ENCODE measurements at regions not wholly inside any gene's neighbourhood (a gene's known extent, or its start where the extent isn't known, plus 50 kb on each side); places are given as distances from the start of the nearest gene placed in this dataset.
"Not testable (repeated sequence)": the region's sequence is repeated elsewhere in the genome, so short reads cannot be mapped to it uniquely, and the experiment has no call there.

DNA sequence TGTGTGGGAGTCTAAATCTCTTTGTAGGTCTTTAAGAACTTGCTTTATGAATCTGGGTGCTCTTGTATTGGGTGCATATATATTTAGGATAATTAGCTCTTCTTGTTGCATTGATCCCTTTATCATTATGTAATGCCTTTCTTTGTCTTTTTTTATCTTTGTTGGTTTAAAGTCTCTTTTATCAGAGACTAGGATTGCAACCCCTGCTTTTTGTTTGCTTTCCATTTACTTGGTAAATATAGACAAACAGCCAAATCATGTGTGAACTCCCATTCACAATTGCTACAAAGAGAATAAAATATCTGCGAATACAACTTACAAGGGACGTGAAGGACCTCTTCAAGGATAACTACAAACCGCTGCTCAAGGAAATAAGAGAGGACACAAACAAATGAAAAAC, 198.2 kb upstream of the APCDD1 start:
- DNase-seq, result not testable (repeated sequence)

DNA sequence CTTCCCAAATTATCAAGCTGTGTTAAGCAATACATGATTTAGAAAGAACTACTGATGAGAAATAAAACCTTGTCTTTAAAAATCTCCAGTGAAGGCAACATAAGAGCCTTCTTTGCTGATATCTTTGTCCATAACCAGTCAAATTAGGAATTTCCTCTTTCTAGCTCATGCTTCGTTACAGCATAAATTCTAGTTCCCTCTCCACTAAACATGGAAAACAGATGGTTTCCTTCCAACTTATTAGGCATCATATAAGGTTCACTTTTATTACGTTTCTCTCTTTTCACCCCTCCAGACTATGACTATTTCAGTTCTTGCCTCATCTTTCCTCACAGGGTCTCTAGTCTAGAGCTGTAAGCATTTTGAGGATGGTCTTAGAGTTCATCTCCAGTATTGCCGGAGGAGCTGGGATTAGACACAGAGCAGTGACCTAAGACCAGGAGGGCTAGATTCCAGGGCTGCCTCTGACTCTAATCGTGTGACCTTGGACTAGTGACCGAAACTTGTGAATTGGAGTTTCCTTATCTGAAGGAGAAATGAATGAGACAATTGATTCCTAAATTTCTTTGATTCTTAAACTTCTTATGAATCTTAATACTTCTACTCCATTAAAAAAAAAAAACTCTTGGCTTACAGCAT, 195.5 kb upstream of the APCDD1 start:
- no peak for DNase-seq

DNA sequence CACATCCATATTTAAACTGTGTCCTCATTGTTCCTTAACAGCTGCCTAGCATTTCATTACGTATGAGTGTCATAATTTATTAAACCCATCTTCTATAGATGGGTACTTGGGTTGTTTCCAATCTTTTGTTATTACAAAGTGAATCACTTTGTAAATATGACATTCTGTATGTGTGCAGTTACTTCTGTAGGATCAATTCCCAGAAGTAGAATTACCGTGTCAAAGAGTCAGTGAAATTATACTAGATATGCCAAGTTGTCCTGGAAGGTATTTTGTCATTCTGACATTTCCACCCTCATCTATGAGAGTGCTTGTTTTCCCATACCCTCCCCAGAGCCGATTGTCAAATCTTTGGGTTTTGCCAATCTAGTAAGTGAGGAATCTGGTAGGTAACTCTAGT, 194.5 kb upstream of the APCDD1 start:
- DNase-seq, result peak in 1 of 2 experiments; percentile 9

DNA sequence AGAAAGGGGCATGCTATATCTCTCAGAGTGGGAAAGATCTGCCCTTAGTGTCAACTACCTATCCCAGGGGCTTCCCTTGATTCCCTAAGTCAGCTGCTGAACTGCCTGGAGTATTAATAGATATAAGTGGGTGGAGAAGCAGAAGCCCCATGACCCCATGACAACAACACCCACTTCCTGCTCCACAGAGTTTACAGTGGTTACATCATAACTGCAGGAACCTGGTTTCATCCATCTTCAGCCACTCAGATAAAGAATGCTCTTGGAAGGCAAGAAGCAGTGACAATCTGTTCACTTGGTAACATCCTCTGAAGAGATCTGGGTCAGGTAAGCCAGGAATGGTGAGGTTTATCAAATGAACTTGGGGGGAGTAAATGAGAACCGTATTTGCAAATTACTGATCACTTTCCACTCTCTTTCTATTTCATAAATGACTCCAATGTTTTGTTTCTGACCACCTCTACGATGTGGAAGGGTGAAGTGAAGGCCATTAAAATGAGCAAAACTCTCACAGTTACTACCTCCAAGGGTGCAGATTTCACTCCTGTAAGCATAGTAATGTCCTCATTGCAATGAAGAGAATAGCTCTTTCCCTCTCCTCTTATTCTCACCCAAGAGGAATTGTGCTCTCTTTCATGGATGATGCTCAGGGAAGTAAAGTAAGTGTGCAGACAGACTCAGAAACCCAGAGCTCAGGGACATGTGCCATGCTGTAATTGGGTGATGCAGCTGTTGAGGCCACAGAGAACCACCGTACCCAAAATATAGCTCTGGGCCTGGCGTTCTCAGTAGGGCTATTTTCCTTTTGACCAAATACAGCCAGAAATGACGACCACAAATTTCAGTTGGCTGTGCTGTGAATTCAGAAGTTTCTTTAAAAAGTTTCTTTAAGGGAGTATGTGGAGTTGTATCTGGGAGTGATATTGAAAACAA, 192.8 kb upstream of the APCDD1 start:
- DNase-seq, result no peak

DNA sequence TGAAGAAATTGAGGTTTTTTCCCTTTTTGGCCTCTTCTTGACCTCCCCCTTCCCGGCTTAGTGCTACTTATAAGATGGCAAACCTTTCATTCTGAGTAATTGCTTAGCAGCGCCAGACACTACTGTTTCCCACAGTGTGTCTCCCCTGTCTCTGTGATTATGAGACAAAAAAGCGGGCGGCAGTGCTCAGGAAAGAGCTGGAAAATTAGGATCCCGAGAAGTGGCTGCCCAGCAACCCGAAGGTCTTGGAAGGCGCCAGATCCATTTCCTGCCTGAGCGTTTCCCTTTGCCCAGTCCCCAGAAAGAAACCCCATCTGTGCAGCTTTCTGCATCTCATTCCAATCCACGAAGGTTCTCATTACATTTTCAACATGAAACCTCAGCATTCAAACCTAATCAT, 191.9 kb upstream of the APCDD1 start:
- no peak for DNase-seq

- no peak for DNase-seq
Observed at GRCh38 chr18:10264260-10264659, 190.2 kb upstream of the APCDD1 start.

DNA sequence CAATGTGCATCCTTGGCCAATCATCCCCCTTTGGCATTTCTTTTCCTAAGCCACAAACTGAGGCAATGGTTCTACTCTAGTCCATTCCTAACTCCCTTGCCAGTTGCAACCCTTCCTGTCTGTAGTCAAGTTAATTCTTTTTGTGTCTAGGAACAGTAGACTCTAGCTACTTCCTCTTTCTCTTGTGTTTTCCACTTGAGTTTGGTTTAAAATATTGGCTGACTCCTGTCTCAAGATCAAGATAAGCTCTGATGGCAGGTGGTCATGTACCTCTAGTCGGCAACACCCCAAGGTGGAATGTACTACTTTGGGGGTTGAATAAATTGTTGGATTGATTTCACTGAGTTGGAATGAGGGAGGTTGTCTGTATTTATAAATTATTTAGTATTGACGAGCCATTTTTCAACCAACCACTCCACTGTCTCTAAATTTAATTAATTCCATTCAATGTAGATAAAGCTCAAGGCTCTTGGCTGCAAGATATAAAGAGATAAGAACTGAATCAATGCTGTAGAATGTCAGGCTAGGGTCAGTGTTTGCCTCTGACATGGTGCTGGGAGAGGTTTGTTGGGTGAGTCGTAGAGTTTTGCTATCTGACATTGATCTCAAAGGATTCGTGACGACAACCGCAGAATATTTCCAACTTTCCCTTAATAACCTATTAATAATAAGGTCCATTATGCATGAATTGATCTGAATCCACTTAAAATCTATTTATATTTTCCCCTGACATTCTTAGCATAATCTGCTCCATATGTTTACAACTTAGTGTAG, 188.7 kb upstream of the APCDD1 start:
- no peak for DNase-seq

- no peak for DNase-seq
Observed at GRCh38 chr18:10266334-10266590, 188.2 kb upstream of the APCDD1 start.

DNA sequence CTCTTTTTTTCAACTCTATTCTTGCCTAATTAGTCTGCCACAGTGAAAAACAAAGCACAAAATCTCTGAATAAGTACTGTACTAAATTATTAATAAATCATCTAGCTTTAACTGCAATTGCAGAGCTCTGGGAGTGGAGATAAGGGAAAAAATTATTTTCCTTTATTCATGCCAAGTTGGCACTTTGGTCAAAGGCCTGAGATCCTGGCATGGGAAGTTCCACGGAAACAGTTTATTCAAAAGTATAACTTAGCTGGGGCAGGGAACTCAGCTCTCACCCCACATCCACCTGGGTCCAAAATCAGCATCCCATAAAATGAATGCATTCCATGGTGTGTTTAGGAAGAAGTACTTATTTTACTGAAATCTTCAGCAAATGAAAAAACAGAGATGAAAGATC, 185.2 kb upstream of the APCDD1 start:
- no peak for DNase-seq

- DNase-seq, result peak in 1 of 2 experiments; percentile 17
Observed at GRCh38 chr18:10270151-10270571, 184.3 kb upstream of the APCDD1 start.

GRCh38 chr18:10271481-10271880, 183.0 kb upstream of the APCDD1 start:
- no peak for DNase-seq

- DNase-seq, result no peak
Observed at GRCh38 chr18:10274301-10274700, 180.1 kb upstream of the APCDD1 start.

DNA sequence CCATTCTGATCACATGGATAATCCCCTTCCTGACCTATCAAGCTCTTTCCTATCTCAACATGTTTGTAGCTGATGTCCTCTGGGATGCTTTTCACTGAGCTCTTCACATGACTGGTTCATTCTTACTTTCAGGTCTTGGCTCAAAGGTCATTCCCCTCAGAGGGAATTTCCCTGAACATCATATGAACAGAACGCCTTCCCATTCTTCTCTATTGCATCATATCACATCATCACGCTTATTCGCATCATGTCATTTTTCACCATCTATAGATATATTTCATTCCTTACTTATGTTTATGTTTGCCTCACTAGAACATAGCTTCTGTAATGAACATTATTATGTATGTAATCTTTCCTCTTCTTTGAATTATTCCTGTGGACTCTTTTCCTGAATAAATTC, 178.9 kb upstream of the APCDD1 start:
- DNase-seq, result no peak

GRCh38 chr18:10278265-10278664, 176.2 kb upstream of the APCDD1 start:
- no peak for DNase-seq

DNA sequence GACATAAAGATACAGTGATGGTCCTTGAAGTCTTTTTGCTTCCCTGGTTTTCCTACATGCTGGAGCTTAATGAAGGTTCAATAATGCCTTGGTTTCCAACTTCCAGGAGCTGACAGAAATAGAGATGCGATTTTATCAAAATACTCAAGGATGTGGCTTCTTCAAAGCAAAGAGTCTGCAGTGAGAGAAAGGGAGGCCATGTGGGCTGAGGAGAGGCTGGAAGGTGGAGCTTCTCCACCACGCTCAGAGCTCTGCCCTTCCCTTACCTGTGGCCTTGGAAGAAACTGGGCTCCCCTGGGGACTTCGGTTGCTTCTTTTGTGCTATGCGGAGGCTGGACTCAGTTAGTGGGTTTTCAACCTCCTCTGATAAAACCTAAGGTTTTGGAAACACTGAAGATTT, 175.0 kb upstream of the APCDD1 start:
- no peak for DNase-seq

GRCh38 chr18:10279905-10280644, 174.4 kb upstream of the APCDD1 start:
- no peak for DNase-seq

DNA sequence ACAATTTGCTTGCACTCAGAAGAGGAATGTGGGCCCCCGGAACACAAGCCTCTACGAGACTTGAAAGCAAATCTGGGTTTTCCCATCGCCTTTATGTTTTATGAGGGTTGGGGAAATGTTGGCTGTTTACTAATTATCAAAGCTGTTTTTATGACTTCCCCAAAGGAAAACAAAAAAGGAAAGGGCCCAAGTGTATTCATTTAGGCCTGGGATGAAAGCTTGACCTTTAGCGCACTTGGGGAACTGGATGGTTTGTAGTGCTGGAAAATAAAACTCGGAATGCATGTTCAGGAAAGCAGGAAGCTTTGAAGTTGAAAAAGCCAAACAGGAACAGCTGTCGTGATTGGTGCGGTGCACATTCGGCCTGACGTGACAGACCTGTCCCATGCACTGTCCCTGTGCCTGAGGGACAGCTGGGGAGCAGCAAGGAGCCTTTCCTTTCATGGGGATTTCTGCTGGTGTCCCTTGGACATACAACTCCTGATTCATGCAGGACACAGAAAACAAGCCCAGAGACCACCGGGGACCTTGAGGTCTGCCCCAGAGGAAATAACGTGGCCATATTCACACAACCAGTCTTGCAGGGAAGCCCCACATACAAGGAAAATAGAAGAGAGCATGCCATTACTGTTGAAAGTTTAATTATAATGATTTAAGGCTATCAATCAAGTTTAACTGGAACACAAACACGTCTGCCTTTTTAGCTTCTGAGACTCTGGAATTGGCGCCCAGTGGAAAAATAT, 169.7 kb upstream of the APCDD1 start:
- no peak for DNase-seq

DNA sequence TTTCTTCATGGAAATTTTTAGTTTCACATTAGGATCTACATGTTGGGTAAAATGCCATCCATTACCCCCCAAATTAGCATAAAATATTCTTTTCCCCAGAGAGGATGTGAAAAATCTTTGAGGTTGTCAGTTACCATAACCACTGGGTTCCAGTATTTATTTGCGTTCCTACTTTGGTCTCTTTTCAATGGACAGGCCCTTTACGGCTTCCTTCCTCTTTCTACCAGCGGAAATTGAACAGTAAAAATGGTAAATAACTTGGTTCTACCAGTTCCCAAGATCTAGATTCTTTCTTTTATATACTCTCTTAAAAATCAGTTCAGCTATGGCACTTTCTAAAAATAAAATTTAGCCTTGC, 169.2 kb upstream of the APCDD1 start:
- DNase-seq, result no peak

DNA sequence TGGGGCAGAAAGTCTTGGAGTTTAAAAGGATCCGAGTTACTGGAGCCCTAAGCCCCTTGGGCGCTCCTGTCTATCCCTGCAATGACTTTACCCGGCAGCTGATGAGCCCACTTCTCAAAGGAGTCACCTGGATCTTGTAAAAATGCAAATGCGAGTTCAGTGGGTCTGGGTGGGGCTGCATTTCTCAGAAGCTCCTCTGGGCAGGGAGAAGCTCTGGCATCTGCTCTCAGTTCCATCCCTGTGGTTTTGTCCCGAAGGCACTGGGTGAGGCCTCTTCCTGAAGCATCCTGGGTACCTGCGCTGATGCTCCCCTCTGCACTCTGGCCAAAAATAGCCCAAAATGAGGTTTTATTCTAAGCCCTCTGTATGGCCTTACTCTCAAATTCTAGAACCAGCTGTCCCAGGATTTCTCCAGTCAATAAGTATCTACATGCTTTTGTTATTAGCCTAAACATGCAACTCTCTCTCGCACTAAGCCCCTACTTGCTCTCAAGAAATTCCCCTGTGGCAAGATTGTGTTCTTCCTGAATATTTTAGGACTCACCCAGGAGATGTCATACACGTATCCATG, 167.8 kb upstream of the APCDD1 start:
- no peak for DNase-seq

DNA sequence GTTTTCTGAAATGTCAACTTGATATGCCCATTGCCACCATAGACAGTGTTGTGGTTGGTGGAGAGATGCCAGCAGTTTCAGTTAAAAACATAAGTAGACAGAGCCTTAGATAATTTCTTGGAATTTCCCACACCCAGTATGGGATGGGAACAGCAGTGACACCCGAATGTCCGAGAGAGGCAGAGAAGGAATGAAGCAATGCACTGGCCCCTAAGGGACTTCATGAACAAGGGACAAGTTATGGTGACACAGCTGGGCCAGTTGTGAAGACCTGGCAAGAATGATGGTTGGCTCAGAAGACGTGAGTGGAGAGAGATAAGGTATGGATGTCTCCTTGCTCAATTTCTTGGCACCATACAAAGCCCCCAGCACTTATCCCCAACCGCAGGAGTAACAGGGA, 165.2 kb upstream of the APCDD1 start:
- no peak for DNase-seq

DNA sequence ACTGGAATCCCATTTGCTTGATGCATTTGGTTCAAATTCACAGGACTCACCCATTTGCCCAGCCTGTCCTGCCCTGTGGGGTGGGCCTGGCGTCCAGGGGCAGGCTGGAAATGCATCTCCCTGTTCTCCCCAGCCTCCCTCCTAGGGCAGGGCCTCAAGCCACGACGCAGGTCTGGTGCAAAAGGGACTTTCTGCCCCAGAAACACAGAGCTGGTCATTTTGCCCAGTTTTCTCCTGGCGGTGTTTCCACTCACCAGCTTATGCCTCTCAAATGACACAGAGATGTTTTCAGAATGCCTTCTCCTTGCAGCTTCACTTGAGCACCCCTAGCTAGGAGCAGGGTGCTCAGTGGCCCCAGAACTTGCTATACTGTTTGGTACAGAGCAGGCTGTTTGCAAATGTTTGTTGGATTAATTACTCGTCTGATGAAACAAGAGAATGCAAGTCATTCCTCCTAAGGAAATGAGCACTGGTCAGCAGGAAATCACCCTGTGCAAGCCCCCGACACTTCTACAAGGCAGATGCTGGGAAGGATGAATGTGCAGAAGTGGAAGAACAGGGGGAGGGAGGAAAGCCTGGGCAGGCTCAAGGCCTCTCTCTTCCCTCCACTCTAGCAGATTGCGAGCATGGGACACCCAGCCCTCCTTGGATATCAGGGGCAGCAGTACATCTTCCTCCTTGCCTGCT, 164.3 kb upstream of the APCDD1 start:
- DNase-seq, result no peak

All from NCI-H2081 (cell line).